ENCODE measurements at regions not wholly inside any gene's neighbourhood (a gene's known extent, or its start where the extent isn't known, plus 50 kb on each side); places are given as distances from the start of the nearest gene placed in this dataset.

GRCh38 chr6:86595641-86596040, 341.7 kb upstream of the HTR1E start:
- H3K9me3 Mint-ChIP-seq = no peaks in the 10 kb centered on the region
- Histone ChIP-seq H3K4me1 (ENCODE audit: control insufficient read depth, insufficient read depth, low read length) (no peaks in the 10 kb centered on the region), H3K27ac (ENCODE audit: low read depth, low read length) (no peak overlapping the region), H3K27me3 (ENCODE audit: control insufficient read depth, insufficient read depth, low read length, poor library complexity, severe bottlenecking) (no peaks in the 10 kb centered on the region), H3K4me3 (ENCODE audit: low read length) (no peak overlapping the region), H3K9me3 (ENCODE audit: control insufficient read depth, low read length) (peaks cover 10% of the 10 kb centered on the region), H3K36me3 (ENCODE audit: control insufficient read depth, insufficient read depth, low read length) (peaks cover 27% of the 10 kb centered on the region), H3K9ac (ENCODE audit: extremely low read depth, low read length, poor library complexity, severe bottlenecking) (no peak overlapping the region)
- no peak for TF ChIP-seq CTCF (conservative IDR thresholded peaks at IDR 0.05)
- peaks cover 34% of the 10 kb centered on the region for H3K36me3 Mint-ChIP-seq (ENCODE audit: low read depth)
- no peak overlapping the region for H3K27ac Mint-ChIP-seq
- peaks cover 19% of the 10 kb centered on the region for H3K4me1 Mint-ChIP-seq
- DNase-seq = no peak
- no peak overlapping the region for H3K4me3 Mint-ChIP-seq
- WGBS, 2 experiments (ENCODE audit: insufficient coverage in 1 of 2, insufficient read length in 1 of 2) = 0 to 62% methylated on average over 1 to 3 of the region's 3 CpGs
- no peaks in the 10 kb centered on the region for H3K27me3 Mint-ChIP-seq (ENCODE audit: insufficient read depth)

DNA sequence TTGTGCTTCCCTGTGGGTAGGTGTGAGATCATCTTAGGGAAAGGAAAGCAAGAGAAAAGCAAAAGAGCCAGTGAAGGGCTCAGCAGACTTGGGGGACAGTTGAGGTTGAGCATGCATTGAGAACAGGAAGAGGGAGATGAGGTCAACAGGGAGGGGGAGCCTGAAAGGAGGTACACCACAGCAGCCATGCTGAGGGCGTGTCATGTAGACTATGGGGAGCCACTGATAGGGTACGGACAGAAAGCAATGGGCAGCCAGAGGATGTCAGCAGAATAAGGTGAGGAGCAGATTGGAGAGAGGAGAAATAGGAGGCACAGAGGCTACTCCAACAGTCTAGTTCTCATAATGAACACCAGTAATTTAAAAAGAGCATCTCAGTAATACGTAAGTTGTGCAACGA, 351.1 kb upstream of the HTR1E start:
- H3K4me3 ChIP-seq (ENCODE audit: low read length) = no peak overlapping the region
- WGBS, 2 experiments (ENCODE audit: insufficient coverage in 1 of 2, insufficient read length in 1 of 2) = 99 to 100% methylated on average over 2 to 4 of the region's 4 CpGs
- no peak overlapping the region for H3K27ac ChIP-seq (ENCODE audit: low read depth, low read length)
- Mint-ChIP-seq H3K4me3 (no peak overlapping the region), H3K36me3 (ENCODE audit: low read depth) (peaks cover 62% of the 10 kb centered on the region), H3K27ac (no peak overlapping the region), H3K27me3 (ENCODE audit: insufficient read depth) (no peaks in the 10 kb centered on the region), H3K4me1 (no peaks in the 10 kb centered on the region), H3K9me3 (peaks cover 53% of the 10 kb centered on the region)
- TF ChIP-seq CTCF (conservative IDR thresholded peaks at IDR 0.05) = no peak
- peaks cover 8% of the 10 kb centered on the region for H3K36me3 ChIP-seq (ENCODE audit: control insufficient read depth, insufficient read depth, low read length)
- peaks cover 44% of the 10 kb centered on the region for H3K9me3 ChIP-seq (ENCODE audit: control insufficient read depth, low read length)
- no peak overlapping the region for H3K9ac ChIP-seq (ENCODE audit: extremely low read depth, low read length, poor library complexity, severe bottlenecking)
- DNase-seq = no peak
- H3K27me3 ChIP-seq (ENCODE audit: control insufficient read depth, insufficient read depth, low read length, poor library complexity, severe bottlenecking) = no peaks in the 10 kb centered on the region
- H3K4me1 ChIP-seq (ENCODE audit: control insufficient read depth, insufficient read depth, low read length) = no peaks in the 10 kb centered on the region

- peaks cover 59% of the 10 kb centered on the region for H3K36me3 Mint-ChIP-seq (ENCODE audit: low read depth)
- TF ChIP-seq CTCF (conservative IDR thresholded peaks at IDR 0.05) = no peak
- WGBS, 2 experiments (ENCODE audit: insufficient coverage in 1 of 2, insufficient read length in 1 of 2) = 72 to 75% methylated on average over 3 of the region's 3 CpGs
Measured at GRCh38 chr6:86581833-86582232, 355.5 kb upstream of the HTR1E start.

More at GRCh38 chr6:86581833-86582232, 355.5 kb upstream of the HTR1E start:
- no peak overlapping the region for H3K27ac ChIP-seq (ENCODE audit: low read depth, low read length)
- Mint-ChIP-seq H3K9me3 (peaks cover 86% of the 10 kb centered on the region), H3K4me1 (no peaks in the 10 kb centered on the region), H3K27ac (no peak overlapping the region), H3K4me3 (no peak overlapping the region), H3K27me3 (ENCODE audit: insufficient read depth) (peaks cover 2% of the 10 kb centered on the region)
- DNase-seq = no peak
- H3K9me3 ChIP-seq (ENCODE audit: control insufficient read depth, low read length) = peaks cover 77% of the 10 kb centered on the region
- peaks cover 3% of the 10 kb centered on the region for H3K36me3 ChIP-seq (ENCODE audit: control insufficient read depth, insufficient read depth, low read length)
- no peaks in the 10 kb centered on the region for H3K27me3 ChIP-seq (ENCODE audit: control insufficient read depth, insufficient read depth, low read length, poor library complexity, severe bottlenecking)
- H3K4me1 ChIP-seq (ENCODE audit: control insufficient read depth, insufficient read depth, low read length) = no peaks in the 10 kb centered on the region
- H3K4me3 ChIP-seq (ENCODE audit: low read length) = no peak overlapping the region
- H3K9ac ChIP-seq (ENCODE audit: extremely low read depth, low read length, poor library complexity, severe bottlenecking) = no peak overlapping the region

Measured in endodermal cell (in vitro differentiated cells).